ENCODE measurements at regions not wholly inside any gene's neighbourhood (a gene's known extent, or its start where the extent isn't known, plus 50 kb on each side); places are given as distances from the start of the nearest gene placed in this dataset.

DNA sequence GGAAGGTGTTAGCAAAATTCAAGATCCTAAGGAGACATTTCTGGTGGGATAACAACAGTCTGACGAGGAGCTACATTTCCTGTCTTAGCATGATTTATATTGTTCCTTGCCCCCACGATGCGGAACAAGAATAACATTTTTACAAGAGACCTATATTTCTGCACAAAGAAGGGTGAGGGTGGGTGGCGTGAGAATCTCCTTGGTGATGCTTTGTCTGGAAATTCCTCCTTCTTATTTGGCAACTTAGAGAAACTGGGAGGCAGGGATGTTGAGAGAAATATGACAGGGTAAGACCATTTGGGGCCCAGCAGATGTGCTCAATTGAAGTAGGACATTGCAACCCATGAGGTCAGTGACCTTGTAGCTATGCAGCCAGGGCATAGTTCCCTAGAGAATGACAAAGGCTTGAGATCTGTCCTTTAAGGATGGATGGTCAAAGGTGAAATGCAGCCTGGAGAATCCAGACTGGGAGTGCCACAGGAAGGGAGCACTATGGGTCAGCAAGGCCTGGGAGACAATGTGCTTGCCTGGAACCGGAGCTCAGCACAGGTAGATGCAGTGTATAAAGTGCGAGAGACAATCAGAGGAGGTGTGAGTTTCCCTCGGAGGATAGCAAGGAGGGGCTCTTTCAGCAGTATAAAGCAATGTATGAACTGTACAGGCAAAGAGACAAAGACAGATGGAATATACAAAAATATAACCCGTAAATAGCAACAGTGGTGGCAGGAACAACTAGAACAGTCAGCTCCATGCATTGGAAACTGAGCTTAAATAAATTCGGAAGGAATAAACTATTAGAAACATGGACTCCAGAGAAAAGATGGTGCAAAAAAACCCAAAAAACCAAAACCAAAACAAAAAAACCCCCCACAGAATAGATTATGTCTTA, 317.6 kb upstream of the TBL1XR1 start:
- no peaks in the 10 kb centered on the region for H3K27me3 ChIP-seq (ENCODE audit: control insufficient read depth, insufficient read depth, low read length)
- H3K4me3 ChIP-seq (ENCODE audit: low read length), result no peak overlapping the region
- no peak overlapping the region for H3K27ac ChIP-seq (ENCODE audit: low read depth, low read length)
- H3K9ac ChIP-seq (ENCODE audit: low read length), result no peak overlapping the region
- peaks cover 21% of the 10 kb centered on the region for H3K4me1 ChIP-seq (ENCODE audit: control insufficient read depth, insufficient read depth, low read length)
- H3K36me3 ChIP-seq (ENCODE audit: control insufficient read depth, insufficient read depth, low read length), result no peaks in the 10 kb centered on the region

DNA sequence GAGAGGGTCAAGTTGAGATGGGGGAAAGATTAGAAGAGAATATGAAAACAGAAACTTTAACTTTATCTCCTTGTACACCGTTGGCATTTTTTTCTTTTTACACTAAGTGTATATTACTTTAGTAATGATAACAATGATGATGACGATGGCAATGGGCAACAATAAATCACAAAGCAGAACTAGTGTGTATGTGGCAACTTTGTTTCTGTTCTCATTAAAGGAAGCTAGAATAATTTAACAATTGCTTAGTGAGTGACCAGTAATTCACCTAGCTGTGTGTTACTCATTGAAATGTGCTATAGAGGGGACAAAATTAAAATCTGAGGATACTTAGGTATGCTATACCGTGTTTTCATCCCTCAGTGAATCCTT, 318.5 kb upstream of the TBL1XR1 start:
- Histone ChIP-seq H3K4me3 (ENCODE audit: low read length) (no peak overlapping the region), H3K27ac (ENCODE audit: low read depth, low read length) (peak overlapping the region; percentile 72), H3K9ac (ENCODE audit: low read length) (no peak overlapping the region), H3K36me3 (ENCODE audit: control insufficient read depth, insufficient read depth, low read length) (no peaks in the 10 kb centered on the region), H3K27me3 (ENCODE audit: control insufficient read depth, insufficient read depth, low read length) (no peaks in the 10 kb centered on the region), H3K4me1 (ENCODE audit: control insufficient read depth, insufficient read depth, low read length) (peaks cover 19% of the 10 kb centered on the region)

DNA sequence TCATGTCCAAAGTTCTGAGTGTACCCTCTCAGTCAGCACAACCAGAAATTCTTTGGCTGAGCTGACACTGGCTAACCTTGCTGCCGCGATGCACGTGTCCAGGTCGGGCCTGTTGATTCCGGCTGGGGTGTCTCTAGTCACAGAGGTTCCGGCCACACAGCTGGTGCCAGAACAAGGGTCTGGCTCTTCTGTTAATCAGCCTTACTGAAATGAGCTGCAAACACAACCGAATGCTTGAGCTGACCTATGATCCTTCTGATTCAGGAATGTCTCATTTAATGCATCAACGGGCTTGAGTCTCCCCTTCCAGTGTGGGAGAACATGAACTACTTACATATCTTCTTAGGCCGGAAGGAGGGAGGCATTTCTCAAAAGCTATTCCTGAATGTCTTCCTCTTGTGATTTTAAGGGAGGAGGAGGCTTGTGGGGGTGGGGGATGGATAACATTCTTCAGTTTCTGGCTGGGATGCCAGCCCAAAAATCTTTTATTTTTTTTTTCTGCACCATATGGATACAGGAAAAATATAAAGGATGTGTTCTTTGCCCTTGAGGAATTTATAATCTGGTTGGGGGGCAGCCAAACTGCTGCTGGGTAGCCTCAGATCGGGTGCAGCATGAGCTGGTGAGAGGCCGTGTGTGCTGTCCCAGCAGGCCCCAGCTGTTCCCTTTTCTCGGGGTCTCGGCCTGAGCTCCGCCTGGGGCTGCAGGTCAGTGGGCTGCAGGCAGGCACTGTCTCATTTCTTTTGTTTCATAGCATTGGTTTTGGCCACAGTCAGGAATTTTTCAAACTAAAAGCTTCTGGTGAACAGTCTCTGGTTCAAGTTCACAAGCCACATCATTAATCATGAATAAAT, 319.1 kb upstream of the TBL1XR1 start:
- Histone ChIP-seq H3K27me3 (ENCODE audit: control insufficient read depth, insufficient read depth, low read length) (no peaks in the 10 kb centered on the region), H3K9ac (ENCODE audit: low read length) (no peak overlapping the region), H3K4me3 (ENCODE audit: low read length) (no peak overlapping the region), H3K4me1 (ENCODE audit: control insufficient read depth, insufficient read depth, low read length) (peaks cover 18% of the 10 kb centered on the region), H3K27ac (ENCODE audit: low read depth, low read length) (peak overlapping the region; percentile 72), H3K36me3 (ENCODE audit: control insufficient read depth, insufficient read depth, low read length) (no peaks in the 10 kb centered on the region)

DNA sequence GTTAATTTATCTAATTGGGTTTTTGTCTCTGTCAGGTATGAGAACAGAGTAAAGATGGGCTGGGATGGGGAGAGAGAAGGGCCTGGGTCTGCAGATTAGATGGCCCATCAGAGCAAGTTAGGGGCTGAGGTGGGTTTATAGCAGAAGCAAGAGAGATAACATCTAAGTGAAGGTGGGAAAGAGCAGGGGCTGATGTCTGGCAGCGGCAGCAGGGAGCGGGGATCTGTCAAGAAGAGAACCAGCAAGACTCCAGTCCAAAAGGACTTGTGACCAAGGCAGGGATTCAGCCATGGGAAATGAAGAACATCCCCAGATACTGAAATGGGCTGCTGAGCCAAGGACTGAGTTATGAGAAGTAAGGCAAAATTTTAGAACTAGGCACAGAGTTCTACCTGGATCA, 320.6 kb upstream of the TBL1XR1 start:
- H3K27me3 ChIP-seq (ENCODE audit: control insufficient read depth, insufficient read depth, low read length), result no peaks in the 10 kb centered on the region
- no peak overlapping the region for H3K9ac ChIP-seq (ENCODE audit: low read length)
- no peaks in the 10 kb centered on the region for H3K36me3 ChIP-seq (ENCODE audit: control insufficient read depth, insufficient read depth, low read length)
- no peak overlapping the region for H3K27ac ChIP-seq (ENCODE audit: low read depth, low read length)
- H3K4me1 ChIP-seq (ENCODE audit: control insufficient read depth, insufficient read depth, low read length), result peaks cover 17% of the 10 kb centered on the region
- H3K4me3 ChIP-seq (ENCODE audit: low read length), result no peak overlapping the region

DNA sequence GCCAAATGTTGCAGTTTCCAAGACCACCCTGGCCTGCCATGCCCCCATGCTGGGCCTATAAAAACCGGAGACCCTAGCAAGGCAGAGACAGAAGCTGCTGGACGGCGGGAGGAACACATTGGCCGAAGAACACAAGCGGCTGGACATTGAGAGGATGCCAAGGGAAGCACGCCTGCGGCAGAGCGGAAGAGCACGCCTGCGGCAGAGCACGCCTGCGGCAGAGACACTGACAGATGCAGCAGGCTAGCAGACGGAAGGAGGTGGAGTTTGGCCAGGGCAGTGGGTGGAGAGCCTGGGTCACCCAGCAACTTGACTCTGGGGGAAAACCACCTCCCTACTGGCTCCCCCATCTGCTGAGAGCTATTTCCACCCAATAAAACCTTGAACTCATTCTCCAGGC, 322.3 kb upstream of the TBL1XR1 start:
- Histone ChIP-seq H3K36me3 (ENCODE audit: control insufficient read depth, insufficient read depth, low read length) (no peaks in the 10 kb centered on the region), H3K27ac (ENCODE audit: low read depth, low read length) (no peak overlapping the region)

DNA sequence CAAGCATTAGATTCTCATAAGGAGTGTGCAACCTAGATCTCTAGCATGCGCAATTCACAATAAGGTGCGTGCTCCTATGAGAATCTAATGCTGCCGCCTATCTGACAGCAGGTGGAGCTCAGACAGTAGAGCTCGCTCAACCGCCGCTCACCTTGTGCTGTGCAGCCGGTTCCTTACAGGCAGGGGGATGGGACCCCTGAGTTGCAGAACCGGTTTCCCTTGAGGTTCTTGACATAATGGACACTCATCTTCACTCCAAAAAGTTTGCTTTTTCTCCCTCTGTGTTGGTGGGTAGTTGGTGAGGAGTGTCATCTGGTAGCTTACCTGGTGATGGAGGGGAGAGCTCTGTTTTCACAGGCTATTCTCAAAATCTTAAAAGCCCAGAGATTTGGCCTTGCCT, 324.0 kb upstream of the TBL1XR1 start:
- H3K4me3 ChIP-seq (ENCODE audit: low read length), result no peak overlapping the region
- no peak overlapping the region for H3K9ac ChIP-seq (ENCODE audit: low read length)
- H3K36me3 ChIP-seq (ENCODE audit: control insufficient read depth, insufficient read depth, low read length), result no peaks in the 10 kb centered on the region
- peaks cover 7% of the 10 kb centered on the region for H3K4me1 ChIP-seq (ENCODE audit: control insufficient read depth, insufficient read depth, low read length)
- no peak overlapping the region for H3K27ac ChIP-seq (ENCODE audit: low read depth, low read length)
- no peaks in the 10 kb centered on the region for H3K27me3 ChIP-seq (ENCODE audit: control insufficient read depth, insufficient read depth, low read length)

More for the DNA sequence above, 322.3 kb upstream of the TBL1XR1 start:
- Histone ChIP-seq H3K9ac (ENCODE audit: low read length) (no peak overlapping the region), H3K27me3 (ENCODE audit: control insufficient read depth, insufficient read depth, low read length) (no peaks in the 10 kb centered on the region), H3K4me3 (ENCODE audit: low read length) (no peak overlapping the region), H3K4me1 (ENCODE audit: control insufficient read depth, insufficient read depth, low read length) (peaks cover 12% of the 10 kb centered on the region)

DNA sequence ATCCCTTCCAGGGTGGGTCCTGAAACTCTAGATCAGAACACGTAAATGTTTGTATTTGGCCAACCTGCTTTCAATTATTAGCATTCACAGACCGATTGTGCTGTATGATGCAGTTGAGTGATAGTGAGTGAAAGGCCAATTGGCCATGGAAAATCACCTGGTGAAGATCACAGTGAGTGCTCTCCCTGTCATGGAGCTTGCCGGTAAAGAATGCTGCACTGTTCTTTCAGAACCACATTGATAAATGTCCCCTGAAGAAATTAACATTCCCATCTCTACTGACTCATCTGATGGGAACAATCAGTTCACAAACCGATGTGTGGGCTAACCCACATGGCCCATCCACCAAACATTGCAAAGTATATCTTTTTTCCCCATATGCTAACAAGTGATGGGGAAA, 324.8 kb upstream of the TBL1XR1 start:
- Histone ChIP-seq H3K9ac (ENCODE audit: low read length) (no peak overlapping the region), H3K27ac (ENCODE audit: low read depth, low read length) (no peak overlapping the region)

DNA sequence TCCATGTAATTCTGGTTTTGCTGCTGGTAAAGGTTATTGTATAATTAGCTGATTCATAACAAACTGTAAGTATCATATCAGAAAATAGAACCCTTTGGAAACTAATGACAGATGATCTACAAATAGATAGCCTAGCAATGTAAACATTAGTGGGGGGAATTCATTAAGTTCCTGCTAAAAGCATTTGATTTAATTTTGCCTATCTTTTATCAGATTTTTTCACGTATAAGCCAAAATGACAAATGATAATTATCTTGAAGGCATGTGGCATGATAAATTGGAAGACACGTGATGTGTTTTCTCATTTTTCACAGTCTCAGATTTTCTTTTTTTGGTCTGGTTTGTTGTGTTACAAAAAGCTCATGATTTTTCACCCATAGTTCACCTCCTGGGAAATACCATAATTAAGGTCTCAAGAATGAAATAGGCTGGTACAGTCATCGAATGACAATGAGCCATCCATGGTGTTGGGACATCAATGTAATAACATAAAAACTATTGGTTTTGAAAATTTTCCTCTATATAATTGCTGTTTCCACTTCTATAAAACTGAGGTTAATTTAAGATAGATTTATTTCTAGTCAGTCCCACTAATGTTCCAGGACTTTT, 325.9 kb upstream of the TBL1XR1 start:
- no peaks in the 10 kb centered on the region for H3K27me3 ChIP-seq (ENCODE audit: control insufficient read depth, insufficient read depth, low read length)
- no peak overlapping the region for H3K27ac ChIP-seq (ENCODE audit: low read depth, low read length)
- H3K36me3 ChIP-seq (ENCODE audit: control insufficient read depth, insufficient read depth, low read length), result no peaks in the 10 kb centered on the region
- H3K4me3 ChIP-seq (ENCODE audit: low read length), result no peak overlapping the region
- no peaks in the 10 kb centered on the region for H3K4me1 ChIP-seq (ENCODE audit: control insufficient read depth, insufficient read depth, low read length)
- no peak overlapping the region for H3K9ac ChIP-seq (ENCODE audit: low read length)

More for the DNA sequence above, 324.8 kb upstream of the TBL1XR1 start:
- Histone ChIP-seq H3K27me3 (ENCODE audit: control insufficient read depth, insufficient read depth, low read length) (no peaks in the 10 kb centered on the region), H3K4me1 (ENCODE audit: control insufficient read depth, insufficient read depth, low read length) (no peaks in the 10 kb centered on the region), H3K4me3 (ENCODE audit: low read length) (no peak overlapping the region), H3K36me3 (ENCODE audit: control insufficient read depth, insufficient read depth, low read length) (no peaks in the 10 kb centered on the region)

DNA sequence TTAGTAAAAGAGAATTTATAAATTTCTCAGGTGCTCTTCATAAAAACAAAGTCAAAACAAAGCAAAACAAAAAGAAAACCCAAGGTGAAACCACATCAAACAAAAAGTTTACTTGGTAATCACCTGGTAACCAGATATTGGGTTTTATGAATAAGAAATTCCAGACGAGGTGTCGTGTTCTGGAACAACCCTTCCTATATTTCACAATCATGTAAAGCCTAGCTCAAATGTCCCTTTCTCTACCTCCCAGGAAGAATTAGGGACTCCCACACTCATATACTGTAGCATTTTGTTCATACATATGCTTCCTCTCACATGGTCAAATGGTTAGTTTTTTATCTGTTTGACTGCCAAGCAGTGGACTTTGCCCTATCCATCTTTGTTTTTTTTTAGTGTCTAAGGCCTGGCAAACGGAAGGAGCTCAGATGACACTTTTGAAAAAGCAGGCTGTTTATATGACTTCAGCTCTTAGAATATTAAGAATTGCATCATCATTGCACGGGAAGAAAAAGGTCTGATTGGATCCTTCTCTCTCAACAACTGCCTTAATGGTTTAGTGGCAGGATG, 326.7 kb upstream of the TBL1XR1 start:
- Histone ChIP-seq H3K4me3 (ENCODE audit: low read length) (no peak overlapping the region), H3K36me3 (ENCODE audit: control insufficient read depth, insufficient read depth, low read length) (no peaks in the 10 kb centered on the region), H3K27me3 (ENCODE audit: control insufficient read depth, insufficient read depth, low read length) (no peaks in the 10 kb centered on the region), H3K27ac (ENCODE audit: low read depth, low read length) (no peak overlapping the region), H3K9ac (ENCODE audit: low read length) (no peak overlapping the region), H3K4me1 (ENCODE audit: control insufficient read depth, insufficient read depth, low read length) (no peaks in the 10 kb centered on the region)

DNA sequence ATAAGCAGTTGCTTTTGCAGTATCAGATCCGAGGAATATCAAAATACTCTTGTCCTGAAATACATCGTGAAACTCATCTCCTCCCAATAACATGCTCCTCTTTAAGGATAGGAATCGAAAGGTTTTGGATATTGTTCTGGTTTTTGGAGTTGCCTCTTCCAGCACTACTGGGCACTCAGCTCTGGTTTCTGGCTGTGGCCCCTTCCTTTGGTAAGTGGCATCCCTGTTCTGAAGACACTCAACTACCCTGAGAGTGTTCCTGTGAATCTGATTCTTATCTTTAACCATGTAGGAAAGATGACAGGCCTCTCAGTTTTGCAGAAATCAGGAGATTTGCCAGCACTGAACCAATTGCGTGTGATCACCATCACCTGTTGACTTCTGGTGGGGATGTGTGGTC, 327.5 kb upstream of the TBL1XR1 start:
- no peaks in the 10 kb centered on the region for H3K27me3 ChIP-seq (ENCODE audit: control insufficient read depth, insufficient read depth, low read length)
- H3K4me3 ChIP-seq (ENCODE audit: low read length), result no peak overlapping the region
- H3K27ac ChIP-seq (ENCODE audit: low read depth, low read length), result no peak overlapping the region
- H3K36me3 ChIP-seq (ENCODE audit: control insufficient read depth, insufficient read depth, low read length), result no peaks in the 10 kb centered on the region
- no peak overlapping the region for H3K9ac ChIP-seq (ENCODE audit: low read length)
- H3K4me1 ChIP-seq (ENCODE audit: control insufficient read depth, insufficient read depth, low read length), result no peaks in the 10 kb centered on the region

DNA sequence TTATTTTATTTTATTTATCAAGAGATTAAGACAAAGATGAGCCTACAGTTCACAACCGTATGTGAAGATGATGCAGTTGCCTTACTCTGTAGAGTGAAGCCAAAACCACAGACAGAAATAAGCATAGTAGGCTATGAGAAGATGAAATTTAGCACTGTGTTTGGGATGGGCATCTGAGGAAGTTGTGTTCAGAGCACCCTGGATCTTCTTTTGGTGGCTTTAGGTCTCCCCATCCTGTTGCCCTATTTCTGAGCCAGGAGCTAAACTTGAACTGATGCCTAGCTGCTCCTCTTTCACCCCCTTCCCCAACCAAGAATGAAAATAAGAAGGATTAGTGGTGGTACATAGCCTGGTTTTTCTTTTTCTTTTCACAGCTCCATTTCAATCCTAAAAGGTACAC, 328.1 kb upstream of the TBL1XR1 start:
- no peaks in the 10 kb centered on the region for H3K36me3 ChIP-seq (ENCODE audit: control insufficient read depth, insufficient read depth, low read length)
- no peaks in the 10 kb centered on the region for H3K4me1 ChIP-seq (ENCODE audit: control insufficient read depth, insufficient read depth, low read length)
- H3K4me3 ChIP-seq (ENCODE audit: low read length), result no peak overlapping the region
- no peak overlapping the region for H3K9ac ChIP-seq (ENCODE audit: low read length)
- H3K27ac ChIP-seq (ENCODE audit: low read depth, low read length), result no peak overlapping the region
- no peaks in the 10 kb centered on the region for H3K27me3 ChIP-seq (ENCODE audit: control insufficient read depth, insufficient read depth, low read length)

Measured in rectal smooth muscle tissue (tissue), 1 donor.